ENCODE measurements at regions not wholly inside any gene's neighbourhood (a gene's known extent, or its start where the extent isn't known, plus 50 kb on each side); places are given as distances from the start of the nearest gene placed in this dataset.

- DNase-seq (ENCODE audit: low read depth): no peak
- H3K4me3 ChIP-seq (ENCODE audit: low read depth, low read length): no peak overlapping the region
- TF ChIP-seq CTCF (conservative IDR thresholded peaks at IDR 0.05; ENCODE audit: low read depth, low read length): no peak
Measured at GRCh38 chr7:19623676-19624075, 85.2 kb downstream of the POLR1F start.

- DNase-seq (ENCODE audit: low read depth): no peak
- H3K4me3 ChIP-seq (ENCODE audit: low read depth, low read length): no peak overlapping the region
- TF ChIP-seq CTCF (conservative IDR thresholded peaks at IDR 0.05; ENCODE audit: low read depth, low read length): no peak
Measured at GRCh38 chr7:19621740-19622139, 87.1 kb downstream of the POLR1F start.

GRCh38 chr7:19620470-19620869 lies 88.4 kb downstream of the POLR1F start:
- H3K4me3 ChIP-seq (ENCODE audit: low read depth, low read length): no peak overlapping the region
- DNase-seq (ENCODE audit: low read depth): no peak
- no peak for TF ChIP-seq CTCF (conservative IDR thresholded peaks at IDR 0.05; ENCODE audit: low read depth, low read length)

GRCh38 chr7:19619122-19619521 lies 89.7 kb downstream of the POLR1F start:
- no peak for TF ChIP-seq CTCF (conservative IDR thresholded peaks at IDR 0.05; ENCODE audit: low read depth, low read length)
- no peak overlapping the region for H3K4me3 ChIP-seq (ENCODE audit: low read depth, low read length)
- no peak for DNase-seq (ENCODE audit: low read depth)

- TF ChIP-seq CTCF (conservative IDR thresholded peaks at IDR 0.05; ENCODE audit: low read depth, low read length): no peak
- H3K4me3 ChIP-seq (ENCODE audit: low read depth, low read length): no peak overlapping the region
- no peak for DNase-seq (ENCODE audit: low read depth)
Measured at GRCh38 chr7:19617901-19618300, 90.9 kb downstream of the POLR1F start.

- TF ChIP-seq CTCF (conservative IDR thresholded peaks at IDR 0.05; ENCODE audit: low read depth, low read length): no peak
- DNase-seq (ENCODE audit: low read depth): no peak
- H3K4me3 ChIP-seq (ENCODE audit: low read depth, low read length): no peak overlapping the region
Measured at GRCh38 chr7:19610194-19610943, 98.5 kb downstream of the POLR1F start.

GRCh38 chr7:19589446-19589845 lies 119.4 kb downstream of the POLR1F start:
- H3K4me3 ChIP-seq (ENCODE audit: low read depth, low read length): no peak overlapping the region
- DNase-seq (ENCODE audit: low read depth): no peak
- no peak for TF ChIP-seq CTCF (conservative IDR thresholded peaks at IDR 0.05; ENCODE audit: low read depth, low read length)

All from epithelial cell of proximal tubule (primary cell).